PC-3 (cell line): ENCODE measurements at regions not wholly inside any gene's neighbourhood (a gene's known extent, or its start where the extent isn't known, plus 50 kb on each side); places are given as distances from the start of the nearest gene placed in this dataset.

Source experiments
- EZH2 ChIP-seq: fragments of 300-600 bp; sonication (generic); IDR thresholded peaks from one replicate; pipeline ENCODE4 v1.6.1; 2017; ENCODE audit warnings: antibody characterized with exemption, mild to moderate bottlenecking, low read length; ENCODE audit not compliant: unreplicated experiment
- EZH2phosphoT487 ChIP-seq: fragments of 300-600 bp; sonication (generic); IDR thresholded peaks from 2 replicates; pipeline ENCODE4 v1.6.1; 2018; ENCODE audit warnings: mild to moderate bottlenecking, antibody characterized with exemption, low read length, borderline replicate concordance
- TF ChIP-seq, protein P1 (sequence below): fragments of 300-600 bp; sonication (generic); conservative IDR thresholded peaks from 2 replicates; pipeline ENCODE4 v1.5.1; 2017; ENCODE audit warnings: antibody characterized with exemption, low read depth, mild to moderate bottlenecking, low read length

- TF ChIP-seq, protein P1, sequence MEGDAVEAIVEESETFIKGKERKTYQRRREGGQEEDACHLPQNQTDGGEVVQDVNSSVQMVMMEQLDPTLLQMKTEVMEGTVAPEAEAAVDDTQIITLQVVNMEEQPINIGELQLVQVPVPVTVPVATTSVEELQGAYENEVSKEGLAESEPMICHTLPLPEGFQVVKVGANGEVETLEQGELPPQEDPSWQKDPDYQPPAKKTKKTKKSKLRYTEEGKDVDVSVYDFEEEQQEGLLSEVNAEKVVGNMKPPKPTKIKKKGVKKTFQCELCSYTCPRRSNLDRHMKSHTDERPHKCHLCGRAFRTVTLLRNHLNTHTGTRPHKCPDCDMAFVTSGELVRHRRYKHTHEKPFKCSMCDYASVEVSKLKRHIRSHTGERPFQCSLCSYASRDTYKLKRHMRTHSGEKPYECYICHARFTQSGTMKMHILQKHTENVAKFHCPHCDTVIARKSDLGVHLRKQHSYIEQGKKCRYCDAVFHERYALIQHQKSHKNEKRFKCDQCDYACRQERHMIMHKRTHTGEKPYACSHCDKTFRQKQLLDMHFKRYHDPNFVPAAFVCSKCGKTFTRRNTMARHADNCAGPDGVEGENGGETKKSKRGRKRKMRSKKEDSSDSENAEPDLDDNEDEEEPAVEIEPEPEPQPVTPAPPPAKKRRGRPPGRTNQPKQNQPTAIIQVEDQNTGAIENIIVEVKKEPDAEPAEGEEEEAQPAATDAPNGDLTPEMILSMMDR, result no peak
- no peak for TF ChIP-seq EZH2
- TF ChIP-seq EZH2phosphoT487, result no peak
Observed at GRCh38 chr11:123299721-123300120, 104.7 kb upstream of the CLMP start.
